ENCODE measurements at regions not wholly inside any gene's neighbourhood (a gene's known extent, or its start where the extent isn't known, plus 50 kb on each side); places are given as distances from the start of the nearest gene placed in this dataset.

DNA sequence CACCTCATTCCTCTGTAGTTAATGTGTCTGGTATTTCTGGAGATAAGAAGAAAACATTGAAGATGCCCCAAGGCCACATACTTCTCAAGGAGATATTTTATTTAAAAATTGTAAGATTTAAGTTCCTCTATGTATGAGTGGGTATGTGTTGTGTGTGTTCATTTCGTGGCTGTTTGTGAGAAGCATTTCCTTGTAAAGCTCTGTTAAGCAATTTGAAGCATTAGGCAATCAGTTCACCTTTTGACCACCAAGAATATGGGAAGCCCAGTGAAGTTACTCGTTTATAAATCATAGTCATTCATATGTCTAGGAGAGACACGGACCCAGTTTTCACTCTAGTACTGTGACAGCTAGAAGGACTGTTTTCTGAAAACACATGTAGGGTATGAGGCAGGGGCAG lies 717.6 kb upstream of the MAP3K7 start:
- TF ChIP-seq, protein P1, sequence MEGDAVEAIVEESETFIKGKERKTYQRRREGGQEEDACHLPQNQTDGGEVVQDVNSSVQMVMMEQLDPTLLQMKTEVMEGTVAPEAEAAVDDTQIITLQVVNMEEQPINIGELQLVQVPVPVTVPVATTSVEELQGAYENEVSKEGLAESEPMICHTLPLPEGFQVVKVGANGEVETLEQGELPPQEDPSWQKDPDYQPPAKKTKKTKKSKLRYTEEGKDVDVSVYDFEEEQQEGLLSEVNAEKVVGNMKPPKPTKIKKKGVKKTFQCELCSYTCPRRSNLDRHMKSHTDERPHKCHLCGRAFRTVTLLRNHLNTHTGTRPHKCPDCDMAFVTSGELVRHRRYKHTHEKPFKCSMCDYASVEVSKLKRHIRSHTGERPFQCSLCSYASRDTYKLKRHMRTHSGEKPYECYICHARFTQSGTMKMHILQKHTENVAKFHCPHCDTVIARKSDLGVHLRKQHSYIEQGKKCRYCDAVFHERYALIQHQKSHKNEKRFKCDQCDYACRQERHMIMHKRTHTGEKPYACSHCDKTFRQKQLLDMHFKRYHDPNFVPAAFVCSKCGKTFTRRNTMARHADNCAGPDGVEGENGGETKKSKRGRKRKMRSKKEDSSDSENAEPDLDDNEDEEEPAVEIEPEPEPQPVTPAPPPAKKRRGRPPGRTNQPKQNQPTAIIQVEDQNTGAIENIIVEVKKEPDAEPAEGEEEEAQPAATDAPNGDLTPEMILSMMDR (conservative IDR thresholded peaks at IDR 0.05; ENCODE audit: low read depth, low read length) = no peak
- no peak for TF ChIP-seq EZH2 (IDR thresholded peaks at IDR 0.05; ENCODE audit: low read length, unreplicated experiment)
- no peak for TF ChIP-seq EZH2phosphoT487 (IDR thresholded peaks at IDR 0.05; ENCODE audit: borderline replicate concordance, low read length)

Data from PC-3 (cell line).